ENCODE measurements at regions not wholly inside any gene's neighbourhood (a gene's known extent, or its start where the extent isn't known, plus 50 kb on each side); places are given as distances from the start of the nearest gene placed in this dataset.

- peaks cover 17 to 27% of the 10 kb centered on the region in 2 donors for H3K36me3 Mint-ChIP-seq
- H3K9me3 Mint-ChIP-seq: peaks cover 0 to 6% (median 0%) of the 10 kb centered on the region in 7 donors
- peaks cover 11 to 14% (median 11%) of the 10 kb centered on the region in 3 donors for H3K4me1 Mint-ChIP-seq
- peak overlapping the region in 1 of 6 donors; percentile 17 for H3K27ac Mint-ChIP-seq
- H3K27me3 Mint-ChIP-seq: no peaks in the 10 kb centered on the region
- H3K4me3 Mint-ChIP-seq: no peak overlapping the region
- ATAC-seq (ENCODE audit: low read depth in 2 of 2) (no peak), DNase-seq (no peak)
These were observed 75.1 kb downstream of the BOLA3 start for GRCh38 chr2:74072565-74072964.

GRCh38 chr2:74074487-74074886, 73.2 kb downstream of the BOLA3 start:
- H3K27me3 Mint-ChIP-seq: no peaks in the 10 kb centered on the region
- ATAC-seq (ENCODE audit: low read depth in 2 of 2) (no peak), DNase-seq (no peak)
- H3K4me3 Mint-ChIP-seq: no peak overlapping the region
- H3K27ac Mint-ChIP-seq: peak overlapping the region in 1 of 6 donors; percentile 26
- H3K9me3 Mint-ChIP-seq: peaks cover 0 to 4% (median 0%) of the 10 kb centered on the region in 7 donors
- peaks cover 4 to 15% (median 9%) of the 10 kb centered on the region in 3 donors for H3K4me1 Mint-ChIP-seq
- peaks cover 16 to 25% of the 10 kb centered on the region in 2 donors for H3K36me3 Mint-ChIP-seq

- Mint-ChIP-seq H3K27me3 (no peaks in the 10 kb centered on the region), H3K4me3 (no peak overlapping the region), H3K27ac (no peak overlapping the region), H3K9me3 (no peaks in the 10 kb centered on the region), H3K4me1 (peaks cover 13 to 23% (median 14%) of the 10 kb centered on the region in 3 donors), H3K36me3 (peaks cover 11 to 20% of the 10 kb centered on the region in 2 donors)
- ATAC-seq (ENCODE audit: low read depth in 2 of 2) (no peak), DNase-seq (no peak)
These were observed 71.6 kb downstream of the BOLA3 start for GRCh38 chr2:74076074-74076470.

DNA sequence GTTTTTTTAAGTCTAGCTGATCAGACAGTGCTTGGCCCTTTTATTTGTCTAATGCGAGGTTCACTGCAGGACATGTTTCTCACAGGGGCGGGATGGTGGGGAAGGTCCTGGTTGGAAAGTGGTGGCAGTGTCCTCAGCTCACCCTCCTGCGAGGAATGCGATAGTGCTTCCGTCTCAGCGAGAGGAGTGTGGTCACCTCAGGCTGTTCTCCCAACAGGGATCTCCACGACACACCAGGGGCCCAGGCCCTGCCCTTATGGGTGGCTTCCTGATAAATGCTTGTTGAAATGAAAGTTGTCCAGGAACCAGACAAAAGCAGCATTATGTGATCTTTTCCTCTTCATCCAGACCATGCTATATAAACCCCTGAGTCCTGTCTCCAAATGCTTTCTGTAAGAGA, 70.1 kb downstream of the BOLA3 start:
- ATAC-seq (ENCODE audit: low read depth in 2 of 2): no peak
- H3K9me3 Mint-ChIP-seq: no peaks in the 10 kb centered on the region
- no peak for DNase-seq
- no peak overlapping the region for H3K4me3 Mint-ChIP-seq
- no peaks in the 10 kb centered on the region for H3K27me3 Mint-ChIP-seq
- H3K4me1 Mint-ChIP-seq: peaks cover 8 to 23% (median 15%) of the 10 kb centered on the region in 3 donors
- H3K36me3 Mint-ChIP-seq: peaks cover 24 to 34% of the 10 kb centered on the region in 2 donors
- H3K27ac Mint-ChIP-seq: peak overlapping the region in 3 of 6 donors; percentile 34 to 65 (median 47)

DNA sequence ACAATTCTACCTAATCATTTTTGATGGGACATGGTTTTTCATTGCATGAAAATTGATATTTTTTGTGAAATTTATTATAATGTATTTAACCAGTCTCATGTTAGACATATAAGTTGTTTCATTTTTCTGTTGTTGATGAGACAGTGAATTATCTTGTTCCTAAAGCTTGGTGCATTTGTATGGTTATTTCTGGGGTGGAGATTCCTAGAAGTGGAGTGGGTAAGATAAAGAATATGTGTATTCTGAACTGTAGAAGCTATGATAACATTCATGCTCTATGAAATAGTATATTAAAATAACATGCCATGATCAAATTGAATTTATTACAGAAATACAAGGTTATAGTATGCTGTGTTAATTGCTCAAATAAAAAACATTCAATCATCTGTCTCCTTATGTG, 69.2 kb downstream of the BOLA3 start:
- H3K4me1 Mint-ChIP-seq: peaks cover 7 to 23% (median 13%) of the 10 kb centered on the region in 3 donors
- H3K9me3 Mint-ChIP-seq: no peaks in the 10 kb centered on the region

GRCh38 chr2:74079522-74080341, 68.0 kb downstream of the BOLA3 start:
- DNase-seq (no peak), ATAC-seq (ENCODE audit: low read depth in 2 of 2) (peak; percentile 23 to 46)
- Mint-ChIP-seq H3K27ac (peak overlapping the region in 5 of 6 donors; percentile 53 to 83 (median 62)), H3K27me3 (no peaks in the 10 kb centered on the region), H3K36me3 (peaks cover 26 to 39% of the 10 kb centered on the region in 2 donors), H3K4me3 (no peak overlapping the region), H3K4me1 (peaks cover 7 to 17% (median 13%) of the 10 kb centered on the region in 3 donors), H3K9me3 (no peaks in the 10 kb centered on the region)

More for the DNA sequence above, 69.2 kb downstream of the BOLA3 start:
- Mint-ChIP-seq H3K27ac (no peak overlapping the region), H3K27me3 (no peaks in the 10 kb centered on the region), H3K36me3 (peaks cover 33 to 38% of the 10 kb centered on the region in 2 donors), H3K4me3 (no peak overlapping the region)
- DNase-seq: no peak
- ATAC-seq (ENCODE audit: low read depth in 2 of 2): no peak

DNA sequence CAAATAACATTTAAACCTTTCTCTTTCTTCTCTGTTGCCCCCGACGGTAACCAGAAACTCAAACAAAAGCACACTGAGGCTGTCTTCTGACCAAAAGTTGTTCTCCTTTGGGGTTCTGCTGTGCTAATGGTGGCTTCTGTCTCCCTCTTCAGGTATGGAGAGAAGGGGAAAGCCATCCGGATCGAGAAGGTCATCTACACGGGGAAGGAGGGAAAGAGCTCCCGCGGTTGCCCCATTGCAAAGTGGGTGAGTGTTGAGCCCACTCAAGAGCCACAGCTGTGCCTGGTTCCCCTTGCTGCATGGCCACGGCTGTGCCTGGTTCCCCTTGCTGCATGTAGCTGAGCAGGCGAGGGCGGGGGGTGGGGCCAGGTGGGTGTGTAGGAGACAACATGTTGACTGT, 67.4 kb downstream of the BOLA3 start:
- no peak for DNase-seq
- Mint-ChIP-seq H3K27ac (peak overlapping the region in 2 of 6 donors; percentile 51 to 53), H3K27me3 (no peaks in the 10 kb centered on the region), H3K9me3 (no peaks in the 10 kb centered on the region), H3K36me3 (peaks cover 26 to 39% of the 10 kb centered on the region in 2 donors), H3K4me3 (no peak overlapping the region), H3K4me1 (peaks cover 7 to 17% (median 13%) of the 10 kb centered on the region in 3 donors)
- ATAC-seq (ENCODE audit: low read depth in 2 of 2): peak in 1 of 2 donors; percentile 23

DNA sequence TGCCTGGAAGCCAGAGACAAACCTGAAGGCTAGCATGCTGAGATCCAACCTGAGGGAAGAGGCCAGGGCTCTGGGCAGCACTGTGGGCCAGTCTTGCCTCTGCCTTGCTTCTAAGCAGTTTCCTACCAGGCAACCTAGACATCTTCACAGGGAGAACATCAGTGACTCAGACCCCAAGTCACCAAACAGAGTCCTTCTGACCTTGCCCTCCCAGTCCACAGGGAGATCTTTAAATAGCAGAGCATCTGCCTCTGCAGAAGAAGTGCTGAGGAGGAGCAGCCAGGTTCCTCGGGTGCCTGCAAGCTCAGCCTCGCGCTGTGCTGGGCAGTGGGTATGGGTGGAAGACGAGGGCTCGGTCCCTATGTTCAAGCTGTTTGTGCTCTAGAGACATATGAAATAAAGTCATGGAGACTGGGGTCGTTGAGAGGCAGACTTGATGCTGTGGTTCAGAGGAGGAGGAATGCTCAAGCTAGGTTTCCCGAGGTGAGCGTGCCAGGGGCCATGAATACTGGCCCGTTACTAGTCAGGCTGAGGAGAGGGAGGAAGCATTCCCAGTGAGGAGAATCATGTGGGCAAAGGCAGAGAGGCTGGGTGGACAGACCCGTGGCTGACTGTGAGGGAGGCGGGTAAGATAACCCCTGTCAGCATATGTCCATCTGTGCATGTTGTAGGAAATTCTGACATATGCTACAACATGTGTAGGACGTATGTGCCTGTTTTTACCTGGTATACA, 66.5 kb downstream of the BOLA3 start:
- DNase-seq (no peak), ATAC-seq (ENCODE audit: low read depth in 2 of 2) (no peak)
- Mint-ChIP-seq H3K36me3 (peaks cover 26 to 33% of the 10 kb centered on the region in 2 donors), H3K9me3 (no peaks in the 10 kb centered on the region), H3K27me3 (no peaks in the 10 kb centered on the region), H3K27ac (peak overlapping the region in 2 of 6 donors; percentile 40 to 67), H3K4me1 (peaks cover 5 to 25% (median 13%) of the 10 kb centered on the region in 3 donors), H3K4me3 (no peak overlapping the region)

GRCh38 chr2:74081763-74082110, 66.0 kb downstream of the BOLA3 start:
- Mint-ChIP-seq H3K27me3 (no peaks in the 10 kb centered on the region), H3K4me3 (no peak overlapping the region), H3K9me3 (no peaks in the 10 kb centered on the region), H3K36me3 (peaks cover 28 to 29% of the 10 kb centered on the region in 2 donors), H3K4me1 (peaks cover 5 to 21% (median 13%) of the 10 kb centered on the region in 3 donors), H3K27ac (peak overlapping the region in 2 of 6 donors; percentile 40 to 67)
- ATAC-seq (ENCODE audit: low read depth in 2 of 2) (no peak), DNase-seq (no peak)

- H3K4me3 Mint-ChIP-seq: no peak overlapping the region
- DNase-seq (no peak), ATAC-seq (ENCODE audit: low read depth in 2 of 2) (no peak)
- H3K36me3 Mint-ChIP-seq: peaks cover 32 to 35% of the 10 kb centered on the region in 2 donors
- H3K27me3 Mint-ChIP-seq: no peaks in the 10 kb centered on the region
- no peak overlapping the region for H3K27ac Mint-ChIP-seq
- H3K9me3 Mint-ChIP-seq: no peaks in the 10 kb centered on the region
- H3K4me1 Mint-ChIP-seq: peaks cover 5 to 17% (median 13%) of the 10 kb centered on the region in 3 donors
These were observed 64.0 kb downstream of the BOLA3 start for GRCh38 chr2:74083750-74084149.
